CD4-positive, alpha-beta memory T cell (primary cell): ENCODE measurements at regions not wholly inside any gene's neighbourhood (a gene's known extent, or its start where the extent isn't known, plus 50 kb on each side); places are given as distances from the start of the nearest gene placed in this dataset.

ENCODE experiments used
- CTCF ChIA-PET: fragments of 350-600 bp; sonication (Branson Sonifier 250); formaldehyde crosslinking; loops from one replicate; lab custom pipeline; 2021; ENCODE audit warnings: inconsistent platforms; ENCODE audit not compliant: partially characterized antibody; lab: Charles Lee
- POLR2A ChIA-PET: fragments of 350-600 bp; sonication (Branson Sonifier 250); formaldehyde crosslinking; loops from one replicate; lab custom pipeline; 2021; ENCODE audit not compliant: partially characterized antibody; lab: Charles Lee
- DNase-seq, 5 donors: peaks; one replicate each; pipeline versions ENCODE4 v3.0.0 to v3.0.0-alpha.2; 2020 to 2022; ENCODE audit warnings: mixed read lengths in 1 of 5
- H3K27ac ChIP-seq: one replicate; pipeline ENCODE4 v1.7.0; 2013; ENCODE audit warnings: low read depth, low read length
- H3K27me3 ChIP-seq: 2 replicates; pipeline ENCODE4 v1.7.0; 2013; ENCODE audit warnings: mild to moderate bottlenecking, low read length, moderate library complexity; ENCODE audit not compliant: insufficient read depth
- H3K36me3 ChIP-seq: 2 replicates; pipeline ENCODE4 v1.7.0; 2013; ENCODE audit warnings: mild to moderate bottlenecking, low read length, moderate library complexity; ENCODE audit not compliant: insufficient read depth
- H3K4me1 ChIP-seq: 2 replicates; pipeline ENCODE4 v1.7.0; 2013; ENCODE audit warnings: mild to moderate bottlenecking, low read length, moderate library complexity; ENCODE audit not compliant: insufficient read depth
- H3K4me3 ChIP-seq, 2 donors: one replicate each; pipeline ENCODE4 v1.7.0; 2013; ENCODE audit warnings: low read length in 2 of 2, mild to moderate bottlenecking in 1 of 2
- H3K9me3 ChIP-seq, 2 donors: one replicate each; pipeline ENCODE4 v1.7.0; 2013; ENCODE audit warnings: low read length in 2 of 2, control low read depth in 1 of 2; ENCODE audit not compliant: control insufficient read depth in 1 of 2
- H3K27ac Mint-ChIP-seq, 7 donors: one replicate each; pipeline ENCODE4 v1.8.0; 2020 to 2021; ENCODE audit warnings: mixed read lengths in 7 of 7, mild to moderate bottlenecking in 6 of 7, inconsistent platforms in 3 of 7, moderate library complexity in 3 of 7
- H3K27me3 Mint-ChIP-seq, 2 donors: one replicate each; pipeline ENCODE4 v1.8.0; 2020 to 2021; ENCODE audit warnings: mixed read lengths in 2 of 2
- H3K36me3 Mint-ChIP-seq, 2 donors: one replicate each; pipeline ENCODE4 v1.8.0; 2020 to 2021; ENCODE audit warnings: mixed read lengths in 2 of 2, inconsistent platforms in 1 of 2, mild to moderate bottlenecking in 1 of 2
- H3K4me1 Mint-ChIP-seq, 4 donors: one replicate each; pipeline ENCODE4 v1.8.0; 2020 to 2021; ENCODE audit warnings: mixed read lengths in 4 of 4, mild to moderate bottlenecking in 1 of 4
- H3K4me3 Mint-ChIP-seq, 8 donors: one replicate each; pipeline ENCODE4 v1.8.0; 2020 to 2021; ENCODE audit warnings: mixed read lengths in 8 of 8, mild to moderate bottlenecking in 7 of 8, moderate library complexity in 6 of 8, inconsistent platforms in 3 of 8
- H3K9me3 Mint-ChIP-seq, 8 donors: one replicate each; pipeline ENCODE4 v1.8.0; 2020 to 2021; ENCODE audit warnings: mixed read lengths in 8 of 8, mild to moderate bottlenecking in 5 of 8, inconsistent platforms in 3 of 8, moderate library complexity in 1 of 8
- intact Hi-C: fragments of 100-400 bp; cut with micrococcal nuclease; formaldehyde crosslinking; loops from one replicate; pipeline ENCODE4 v1.15.1; 2023

- Mint-ChIP-seq H3K36me3 (peaks cover 0 to 6% of the 10 kb centered on the region in 2 donors), H3K4me1 (peaks cover 5 to 16% (median 10%) of the 10 kb centered on the region in 4 donors), H3K27me3 (peaks cover 29 to 30% of the 10 kb centered on the region in 2 donors), H3K9me3 (peaks cover 1 to 25% (median 11%) of the 10 kb centered on the region in 8 donors), H3K27ac (no peak overlapping the region), H3K4me3 (no peak overlapping the region)
- Histone ChIP-seq H3K9me3 (no peaks in the 10 kb centered on the region), H3K27me3 (peaks cover 24% of the 10 kb centered on the region), H3K27ac (no peak overlapping the region), H3K36me3 (no peaks in the 10 kb centered on the region), H3K4me3 (no peak overlapping the region), H3K4me1 (peaks cover 9% of the 10 kb centered on the region)
- intact Hi-C loops, result no loop called here
- ChIA-PET CTCF (interaction anchor here (1.4 kb wide), 1 partner anchor 35 kb away, joined by 6 read pairs; no protein-coding TSS in a partner anchor), POLR2A (no interaction called here)
- DNase-seq, result no peak
Measured at GRCh38 chr5:88656221-88656950, 226.6 kb downstream of the MEF2C start.

GRCh38 chr5:88653471-88653870 is 229.5 kb downstream of the MEF2C start:
- no peak overlapping the region for H3K4me3 Mint-ChIP-seq
- Histone ChIP-seq H3K4me3 (no peak overlapping the region), H3K36me3 (no peaks in the 10 kb centered on the region), H3K9me3 (no peaks in the 10 kb centered on the region), H3K27me3 (peaks cover 10% of the 10 kb centered on the region), H3K27ac (no peak overlapping the region), H3K4me1 (no peaks in the 10 kb centered on the region)
- intact Hi-C loops, result no loop called here
- ChIA-PET CTCF (no interaction called here), POLR2A (no interaction called here)
- peaks cover 11 to 15% of the 10 kb centered on the region in 2 donors for H3K27me3 Mint-ChIP-seq
- H3K27ac Mint-ChIP-seq, result no peak overlapping the region
- peaks cover 0 to 8% (median 5%) of the 10 kb centered on the region in 8 donors for H3K9me3 Mint-ChIP-seq
- no peak for DNase-seq
- peaks cover 0 to 2% of the 10 kb centered on the region in 2 donors for H3K36me3 Mint-ChIP-seq
- H3K4me1 Mint-ChIP-seq, result no peaks in the 10 kb centered on the region

- Mint-ChIP-seq H3K36me3 (no peaks in the 10 kb centered on the region), H3K27ac (no peak overlapping the region), H3K27me3 (peaks cover 7 to 14% of the 10 kb centered on the region in 2 donors), H3K4me1 (no peaks in the 10 kb centered on the region), H3K9me3 (no peaks in the 10 kb centered on the region), H3K4me3 (no peak overlapping the region)
- H3K36me3 ChIP-seq, result no peaks in the 10 kb centered on the region
- no peaks in the 10 kb centered on the region for H3K4me1 ChIP-seq
- H3K9me3 ChIP-seq, result no peaks in the 10 kb centered on the region
- H3K4me3 ChIP-seq, result no peak overlapping the region
- no peak for DNase-seq
- H3K27me3 ChIP-seq, result no peaks in the 10 kb centered on the region
- intact Hi-C loops, result no loop called here
- POLR2A ChIA-PET, result no interaction called here
- CTCF ChIA-PET, result interaction anchor here (1.4 kb wide), 1 partner anchor 9 kb away, joined by 5 read pairs; no protein-coding TSS in a partner anchor
- H3K27ac ChIP-seq, result no peak overlapping the region
Measured at GRCh38 chr5:88647901-88648300, 235.1 kb downstream of the MEF2C start.

- intact Hi-C loops, result no loop called here
- H3K27ac Mint-ChIP-seq, result no peak overlapping the region
- no peaks in the 10 kb centered on the region for H3K36me3 Mint-ChIP-seq
- H3K9me3 Mint-ChIP-seq, result no peaks in the 10 kb centered on the region
- CTCF ChIA-PET, result no interaction called here
- Histone ChIP-seq H3K27me3 (no peaks in the 10 kb centered on the region), H3K27ac (no peak overlapping the region), H3K4me3 (no peak overlapping the region), H3K4me1 (no peaks in the 10 kb centered on the region), H3K36me3 (no peaks in the 10 kb centered on the region), H3K9me3 (no peaks in the 10 kb centered on the region)
- H3K4me1 Mint-ChIP-seq, result no peaks in the 10 kb centered on the region
- H3K27me3 Mint-ChIP-seq, result peaks cover 7 to 14% of the 10 kb centered on the region in 2 donors
- H3K4me3 Mint-ChIP-seq, result no peak overlapping the region
- POLR2A ChIA-PET, result no interaction called here
- no peak for DNase-seq
Measured at GRCh38 chr5:88646866-88647265, 236.1 kb downstream of the MEF2C start.

GRCh38 chr5:88644676-88645075 is 238.3 kb downstream of the MEF2C start:
- Mint-ChIP-seq H3K4me1 (no peaks in the 10 kb centered on the region), H3K27me3 (peaks cover 5 to 7% of the 10 kb centered on the region in 2 donors), H3K27ac (no peak overlapping the region), H3K4me3 (no peak overlapping the region), H3K9me3 (peaks cover 0 to 2% (median 0%) of the 10 kb centered on the region in 8 donors), H3K36me3 (no peaks in the 10 kb centered on the region)
- Histone ChIP-seq H3K36me3 (no peaks in the 10 kb centered on the region), H3K4me1 (no peaks in the 10 kb centered on the region), H3K27ac (no peak overlapping the region), H3K9me3 (no peaks in the 10 kb centered on the region), H3K27me3 (no peaks in the 10 kb centered on the region), H3K4me3 (no peak overlapping the region)
- ChIA-PET POLR2A (no interaction called here), CTCF (interaction anchor here (1.0 kb wide), 1 partner anchor 46 kb away, joined by 3 read pairs; no protein-coding TSS in a partner anchor)
- DNase-seq, result no peak
- intact Hi-C loops, result no loop called here

GRCh38 chr5:88643315-88643714 is 239.7 kb downstream of the MEF2C start:
- intact Hi-C loops, result no loop called here
- ChIA-PET POLR2A (no interaction called here), CTCF (interaction anchor here (1.3 kb wide), 1 partner anchor 48 kb away, joined by 3 read pairs; no protein-coding TSS in a partner anchor)
- Mint-ChIP-seq H3K4me3 (no peak overlapping the region), H3K4me1 (no peaks in the 10 kb centered on the region), H3K27ac (no peak overlapping the region), H3K36me3 (no peaks in the 10 kb centered on the region), H3K27me3 (peaks cover 5 to 7% of the 10 kb centered on the region in 2 donors), H3K9me3 (peaks cover 0 to 2% (median 0%) of the 10 kb centered on the region in 8 donors)
- DNase-seq, result no peak
- Histone ChIP-seq H3K9me3 (no peaks in the 10 kb centered on the region), H3K27me3 (no peaks in the 10 kb centered on the region), H3K27ac (no peak overlapping the region), H3K36me3 (no peaks in the 10 kb centered on the region), H3K4me3 (no peak overlapping the region), H3K4me1 (no peaks in the 10 kb centered on the region)

GRCh38 chr5:88634014-88634413 is 249.0 kb downstream of the MEF2C start:
- H3K27ac Mint-ChIP-seq, result no peak overlapping the region
- H3K4me1 Mint-ChIP-seq, result no peaks in the 10 kb centered on the region
- H3K9me3 ChIP-seq, result no peaks in the 10 kb centered on the region
- DNase-seq, result no peak
- peaks cover 4 to 7% of the 10 kb centered on the region in 2 donors for H3K27me3 Mint-ChIP-seq
- no peaks in the 10 kb centered on the region for H3K36me3 ChIP-seq
- intact Hi-C loops, result no loop called here
- peaks cover 0 to 2% (median 0%) of the 10 kb centered on the region in 8 donors for H3K9me3 Mint-ChIP-seq
- H3K4me3 Mint-ChIP-seq, result no peak overlapping the region
- no peaks in the 10 kb centered on the region for H3K36me3 Mint-ChIP-seq
- no peaks in the 10 kb centered on the region for H3K27me3 ChIP-seq
- ChIA-PET CTCF (no interaction called here), POLR2A (no interaction called here)
- no peak overlapping the region for H3K4me3 ChIP-seq
- H3K27ac ChIP-seq, result no peak overlapping the region
- H3K4me1 ChIP-seq, result no peaks in the 10 kb centered on the region
